SU-DHL-6 (cell line): ENCODE measurements at regions not wholly inside any gene's neighbourhood (a gene's known extent, or its start where the extent isn't known, plus 50 kb on each side); places are given as distances from the start of the nearest gene placed in this dataset.

Experiments
- H2AFZ ChIP-seq: fragments of 200-600 bp; sonication (generic); 2 replicates; pipeline ENCODE4 v1.6.1; 2014; ENCODE audit warnings: low read depth, mild to moderate bottlenecking, moderate library complexity, mixed read lengths, antibody characterized with exemption, low read length; ENCODE audit not compliant: severe bottlenecking
- H3F3A ChIP-seq: fragments of 200-600 bp; shearing (Covaris generic); 2 replicates; pipeline ENCODE4 v1.6.0; 2016; ENCODE audit warnings: antibody characterized with exemption, mild to moderate bottlenecking; ENCODE audit not compliant: insufficient read depth
- H3K27ac ChIP-seq: fragments of 200-600 bp; sonication (generic); 2 replicates; pipeline ENCODE4 v1.5.1; 2016; ENCODE audit warnings: low read depth, mild to moderate bottlenecking, low read length, moderate library complexity, mixed read lengths
- H3K27me3 ChIP-seq: fragments of 200-600 bp; sonication (generic), shearing (Covaris generic); 2 replicates; pipeline ENCODE4 v1.6.0; 2014; ENCODE audit warnings: mild to moderate bottlenecking, low read length
- H3K36me3 ChIP-seq: fragments of 200-600 bp; sonication (generic); 2 replicates; pipeline ENCODE4 v1.6.1; 2014; ENCODE audit warnings: mild to moderate bottlenecking, low read length, mixed read lengths
- H3K4me2 ChIP-seq: fragments of 300-600, 200-600 bp; shearing (Covaris generic), sonication (generic); 2 replicates; pipeline ENCODE4 v1.6.0; 2014; ENCODE audit warnings: low read length, low read depth, mild to moderate bottlenecking; ENCODE audit not compliant: poor library complexity, severe bottlenecking
- H3K4me3 ChIP-seq: fragments of 200-600 bp; sonication (generic); 2 replicates; pipeline ENCODE4 v1.5.1; 2014; ENCODE audit warnings: antibody characterized with exemption, low read length, mild to moderate bottlenecking, mixed read lengths; ENCODE audit not compliant: insufficient read depth, poor library complexity, severe bottlenecking
- H3K79me2 ChIP-seq: fragments of 200-600 bp; sonication (generic); 2 replicates; pipeline ENCODE4 v1.6.1; 2014; ENCODE audit warnings: mild to moderate bottlenecking, low read length, moderate library complexity; ENCODE audit not compliant: insufficient read depth
- H3K9ac ChIP-seq: fragments of 200-600 bp; sonication (generic); 2 replicates; pipeline ENCODE4 v1.7.0; 2014; ENCODE audit warnings: mild to moderate bottlenecking, low read length
- H3K9me2 ChIP-seq: fragments of 200-600 bp; sonication (generic); replicated peaks from 2 replicates; pipeline ENCODE4 v1.6.1; 2014; ENCODE audit warnings: low read length; ENCODE audit not compliant: insufficient read depth
- H3K9me3 ChIP-seq: fragments of 200-600 bp; sonication (generic); 2 replicates; pipeline ENCODE4 v1.6.1; 2014; ENCODE audit warnings: low read length, mixed read lengths; ENCODE audit not compliant: insufficient read depth
- H4K20me1 ChIP-seq: fragments of 200-600 bp; sonication (generic); 2 replicates; pipeline ENCODE4 v1.6.1; 2014; ENCODE audit warnings: low read depth, mild to moderate bottlenecking, antibody characterized with exemption, low read length, moderate library complexity, mixed read lengths
- EZH2phosphoT487 ChIP-seq: fragments of 200-600 bp; sonication (generic), shearing (Covaris generic); conservative IDR thresholded peaks from 2 replicates; pipeline ENCODE4 v1.6.1; 2018; ENCODE audit warnings: mild to moderate bottlenecking, antibody characterized with exemption, low read length, moderate library complexity, mixed read lengths
- TF ChIP-seq, protein P1 (sequence below): fragments of 200-600 bp; sonication (generic); IDR thresholded peaks from one replicate; pipeline ENCODE4 v1.5.1; 2017; ENCODE audit warnings: antibody characterized with exemption, mild to moderate bottlenecking, low read length, moderate library complexity; ENCODE audit not compliant: insufficient read depth, poor library complexity, severe bottlenecking

DNA sequence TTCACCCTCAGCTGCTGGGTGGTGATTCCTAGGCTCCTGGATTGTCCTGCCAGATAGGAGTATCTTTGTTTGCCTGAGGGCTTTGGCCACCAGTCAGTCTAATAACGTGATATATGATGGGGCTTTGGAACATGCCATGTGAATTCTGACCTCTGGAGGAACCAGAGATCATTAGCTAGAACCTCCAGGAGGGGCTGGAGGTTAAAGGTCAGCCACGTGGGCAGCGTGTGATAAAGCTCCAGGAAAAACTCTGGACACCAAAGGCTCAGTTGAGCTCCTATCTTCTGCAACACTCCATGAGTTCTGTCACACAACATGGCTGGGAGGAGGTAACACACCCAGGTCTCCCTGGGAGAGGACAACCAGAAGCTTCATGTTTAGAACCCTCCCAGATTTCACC is 251.1 kb downstream of the DAD1 start:
- no peaks in the 10 kb centered on the region for H3K9me2 ChIP-seq
- no peaks in the 10 kb centered on the region for H3K36me3 ChIP-seq
- H3K27me3 ChIP-seq: no peaks in the 10 kb centered on the region
- H3K27ac ChIP-seq: no peak overlapping the region
- no peak overlapping the region for H3K9ac ChIP-seq
- H2AFZ ChIP-seq: no peak overlapping the region
- no peak for TF ChIP-seq EZH2phosphoT487
- TF ChIP-seq, protein P1, sequence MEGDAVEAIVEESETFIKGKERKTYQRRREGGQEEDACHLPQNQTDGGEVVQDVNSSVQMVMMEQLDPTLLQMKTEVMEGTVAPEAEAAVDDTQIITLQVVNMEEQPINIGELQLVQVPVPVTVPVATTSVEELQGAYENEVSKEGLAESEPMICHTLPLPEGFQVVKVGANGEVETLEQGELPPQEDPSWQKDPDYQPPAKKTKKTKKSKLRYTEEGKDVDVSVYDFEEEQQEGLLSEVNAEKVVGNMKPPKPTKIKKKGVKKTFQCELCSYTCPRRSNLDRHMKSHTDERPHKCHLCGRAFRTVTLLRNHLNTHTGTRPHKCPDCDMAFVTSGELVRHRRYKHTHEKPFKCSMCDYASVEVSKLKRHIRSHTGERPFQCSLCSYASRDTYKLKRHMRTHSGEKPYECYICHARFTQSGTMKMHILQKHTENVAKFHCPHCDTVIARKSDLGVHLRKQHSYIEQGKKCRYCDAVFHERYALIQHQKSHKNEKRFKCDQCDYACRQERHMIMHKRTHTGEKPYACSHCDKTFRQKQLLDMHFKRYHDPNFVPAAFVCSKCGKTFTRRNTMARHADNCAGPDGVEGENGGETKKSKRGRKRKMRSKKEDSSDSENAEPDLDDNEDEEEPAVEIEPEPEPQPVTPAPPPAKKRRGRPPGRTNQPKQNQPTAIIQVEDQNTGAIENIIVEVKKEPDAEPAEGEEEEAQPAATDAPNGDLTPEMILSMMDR: no peak
- H4K20me1 ChIP-seq: no peaks in the 10 kb centered on the region
- H3K4me2 ChIP-seq: no peak overlapping the region
- no peaks in the 10 kb centered on the region for H3F3A ChIP-seq
- no peak overlapping the region for H3K4me3 ChIP-seq
- no peaks in the 10 kb centered on the region for H3K9me3 ChIP-seq
- no peaks in the 10 kb centered on the region for H3K79me2 ChIP-seq

- no peak overlapping the region for H3K9ac ChIP-seq
Observed at GRCh38 chr14:22337521-22337920, 251.5 kb downstream of the DAD1 start.

GRCh38 chr14:22336031-22336430 is 253.0 kb downstream of the DAD1 start:
- H3K9me3 ChIP-seq: no peaks in the 10 kb centered on the region
- H3K9ac ChIP-seq: no peak overlapping the region
- no peaks in the 10 kb centered on the region for H3F3A ChIP-seq
- H2AFZ ChIP-seq: no peak overlapping the region
- H3K27ac ChIP-seq: no peak overlapping the region
- no peaks in the 10 kb centered on the region for H3K79me2 ChIP-seq
- no peaks in the 10 kb centered on the region for H3K36me3 ChIP-seq
- no peak overlapping the region for H3K4me3 ChIP-seq
- no peak overlapping the region for H3K4me2 ChIP-seq
- no peak for TF ChIP-seq EZH2phosphoT487
- TF ChIP-seq, protein P1: no peak
- H4K20me1 ChIP-seq: no peaks in the 10 kb centered on the region
- H3K27me3 ChIP-seq: no peaks in the 10 kb centered on the region
- no peaks in the 10 kb centered on the region for H3K9me2 ChIP-seq

More at GRCh38 chr14:22337521-22337920, 251.5 kb downstream of the DAD1 start:
- Histone ChIP-seq H3K27ac (no peak overlapping the region), H3K79me2 (no peaks in the 10 kb centered on the region), H3F3A (no peaks in the 10 kb centered on the region), H4K20me1 (no peaks in the 10 kb centered on the region), H3K27me3 (no peaks in the 10 kb centered on the region), H3K9me3 (no peaks in the 10 kb centered on the region), H3K4me3 (no peak overlapping the region), H2AFZ (no peak overlapping the region), H3K4me2 (no peak overlapping the region), H3K36me3 (no peaks in the 10 kb centered on the region), H3K9me2 (no peaks in the 10 kb centered on the region)
- TF ChIP-seq, protein P1: no peak
- TF ChIP-seq EZH2phosphoT487: no peak

- H3K27ac ChIP-seq: no peak overlapping the region
- no peak overlapping the region for H2AFZ ChIP-seq
Observed at GRCh38 chr14:22334627-22335026, 254.4 kb downstream of the DAD1 start.

More at GRCh38 chr14:22334627-22335026, 254.4 kb downstream of the DAD1 start:
- Histone ChIP-seq H3K79me2 (no peaks in the 10 kb centered on the region), H4K20me1 (no peaks in the 10 kb centered on the region), H3K36me3 (no peaks in the 10 kb centered on the region), H3K9ac (no peak overlapping the region), H3F3A (no peaks in the 10 kb centered on the region), H3K27me3 (no peaks in the 10 kb centered on the region), H3K9me2 (no peaks in the 10 kb centered on the region), H3K4me2 (no peak overlapping the region), H3K4me3 (no peak overlapping the region), H3K9me3 (peaks cover 5% of the 10 kb centered on the region; the same call in 1 of the 2 replicates)
- TF ChIP-seq, protein P1: no peak
- no peak for TF ChIP-seq EZH2phosphoT487
